A172 (cell line): ENCODE measurements at regions not wholly inside any gene's neighbourhood (a gene's known extent, or its start where the extent isn't known, plus 50 kb on each side); places are given as distances from the start of the nearest gene placed in this dataset.
A peak's percentile ranks its signal among the peaks of the same experiment; 100 is the strongest.

Source experiments
- DNase-seq: peaks from one replicate; pipeline ENCODE4 v3.0.0-alpha.2; 2015; ENCODE audit warnings: low spot score

- no peak for DNase-seq
Measured at GRCh38 chr12:22900401-22900800, 275.4 kb downstream of the ETNK1 start.

- DNase-seq, result no peak
Measured at GRCh38 chr12:22904485-22904884, 279.5 kb downstream of the ETNK1 start.

GRCh38 chr12:22916241-22916640, 291.3 kb downstream of the ETNK1 start:
- no peak for DNase-seq

- no peak for DNase-seq
Measured at GRCh38 chr12:22916815-22917214, 291.8 kb downstream of the ETNK1 start.

- no peak for DNase-seq
Measured at GRCh38 chr12:22919883-22920282, 294.9 kb downstream of the ETNK1 start.

GRCh38 chr12:22923768-22924167, 298.8 kb downstream of the ETNK1 start:
- no peak for DNase-seq

- DNase-seq, result no peak
Measured at GRCh38 chr12:22924391-22924790, 299.4 kb downstream of the ETNK1 start.

- DNase-seq, result no peak
Measured at GRCh38 chr12:22925623-22926022, 300.7 kb downstream of the ETNK1 start.

GRCh38 chr12:22932431-22932830, 307.5 kb downstream of the ETNK1 start:
- DNase-seq, result no peak

GRCh38 chr12:22935090-22935489, 310.1 kb downstream of the ETNK1 start:
- DNase-seq, result peak; percentile 12

GRCh38 chr12:22935501-22935900, 310.5 kb downstream of the ETNK1 start:
- DNase-seq, result no peak

GRCh38 chr12:22938323-22938722, 313.4 kb downstream of the ETNK1 start:
- DNase-seq, result no peak

- no peak for DNase-seq
Measured at GRCh38 chr12:22951206-22951605, 326.2 kb downstream of the ETNK1 start.

- no peak for DNase-seq
Measured at GRCh38 chr12:22956690-22957089, 331.7 kb downstream of the ETNK1 start.

- no peak for DNase-seq
Measured at GRCh38 chr12:22967171-22967570, 342.2 kb downstream of the ETNK1 start.

- no peak for DNase-seq
Measured at GRCh38 chr12:22969521-22969920, 344.6 kb downstream of the ETNK1 start.

- DNase-seq, result no peak
Measured at GRCh38 chr12:22971247-22971646, 346.3 kb downstream of the ETNK1 start.

- no peak for DNase-seq
Measured at GRCh38 chr12:22971701-22972191, 346.8 kb downstream of the ETNK1 start.

GRCh38 chr12:22974865-22975264, 349.9 kb downstream of the ETNK1 start:
- peak; percentile 67 for DNase-seq

- peak; percentile 67 for DNase-seq
Measured at GRCh38 chr12:22978962-22979361, 354.0 kb downstream of the ETNK1 start.

- no peak for DNase-seq
Measured at GRCh38 chr12:22979854-22980469, 355.0 kb downstream of the ETNK1 start.

GRCh38 chr12:22981711-22982110, 356.7 kb downstream of the ETNK1 start:
- DNase-seq, result no peak

GRCh38 chr12:22982635-22983034, 357.7 kb downstream of the ETNK1 start:
- no peak for DNase-seq

- no peak for DNase-seq
Measured at GRCh38 chr12:22986997-22987396, 362.0 kb downstream of the ETNK1 start.
